GM10266 (cell line): ENCODE measurements at regions not wholly inside any gene's neighbourhood (a gene's known extent, or its start where the extent isn't known, plus 50 kb on each side); places are given as distances from the start of the nearest gene placed in this dataset.

Source experiments
- DNase-seq: peaks from one replicate; pipeline ENCODE4 v3.0.0; 2012; ENCODE audit errors: extremely low spot score
- TF ChIP-seq, protein P1 (sequence below): IDR thresholded peaks from 2 replicates; pipeline ENCODE4 v1.5.1; 2012; ENCODE audit warnings: mild to moderate bottlenecking, low read depth; ENCODE audit not compliant: control insufficient read depth, insufficient read depth; ENCODE audit errors: missing control alignments

DNA sequence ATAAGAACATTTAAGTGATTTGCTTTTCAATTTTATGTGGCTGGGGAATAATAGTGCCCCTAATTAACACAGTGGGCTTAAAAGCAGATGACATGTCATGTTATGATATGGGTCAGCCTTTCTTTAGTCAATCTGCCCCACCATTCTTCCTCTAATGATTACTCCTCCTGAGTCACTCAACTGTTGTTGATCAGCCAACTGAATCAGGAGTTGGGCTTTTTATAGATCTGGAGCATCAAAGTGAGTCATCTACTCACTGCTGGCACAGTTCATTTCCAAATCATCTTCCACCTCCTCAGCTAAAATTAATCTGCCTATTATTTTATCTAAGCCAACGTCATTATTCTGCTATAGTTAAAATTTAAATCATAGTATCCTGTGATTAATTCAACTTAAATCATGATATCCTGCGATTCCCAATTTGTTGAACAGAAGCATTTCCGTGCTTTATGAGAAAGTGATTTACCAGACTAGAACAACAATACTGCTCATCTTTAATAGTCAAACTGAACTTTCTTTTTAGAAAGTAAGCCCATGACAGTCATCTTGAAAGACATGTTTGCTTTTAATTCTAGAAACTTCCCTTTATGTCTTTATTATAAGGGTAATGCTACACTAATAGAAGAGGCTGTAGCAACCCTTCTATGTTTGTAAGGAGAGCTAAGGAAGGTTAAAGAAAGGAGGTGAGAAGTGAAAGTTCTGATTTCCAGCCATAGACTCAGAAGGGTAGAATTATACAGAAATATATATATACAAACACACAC lies 551.4 kb downstream of the TBC1D4 start:
- no peak for DNase-seq
- TF ChIP-seq, protein P1, sequence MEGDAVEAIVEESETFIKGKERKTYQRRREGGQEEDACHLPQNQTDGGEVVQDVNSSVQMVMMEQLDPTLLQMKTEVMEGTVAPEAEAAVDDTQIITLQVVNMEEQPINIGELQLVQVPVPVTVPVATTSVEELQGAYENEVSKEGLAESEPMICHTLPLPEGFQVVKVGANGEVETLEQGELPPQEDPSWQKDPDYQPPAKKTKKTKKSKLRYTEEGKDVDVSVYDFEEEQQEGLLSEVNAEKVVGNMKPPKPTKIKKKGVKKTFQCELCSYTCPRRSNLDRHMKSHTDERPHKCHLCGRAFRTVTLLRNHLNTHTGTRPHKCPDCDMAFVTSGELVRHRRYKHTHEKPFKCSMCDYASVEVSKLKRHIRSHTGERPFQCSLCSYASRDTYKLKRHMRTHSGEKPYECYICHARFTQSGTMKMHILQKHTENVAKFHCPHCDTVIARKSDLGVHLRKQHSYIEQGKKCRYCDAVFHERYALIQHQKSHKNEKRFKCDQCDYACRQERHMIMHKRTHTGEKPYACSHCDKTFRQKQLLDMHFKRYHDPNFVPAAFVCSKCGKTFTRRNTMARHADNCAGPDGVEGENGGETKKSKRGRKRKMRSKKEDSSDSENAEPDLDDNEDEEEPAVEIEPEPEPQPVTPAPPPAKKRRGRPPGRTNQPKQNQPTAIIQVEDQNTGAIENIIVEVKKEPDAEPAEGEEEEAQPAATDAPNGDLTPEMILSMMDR = no peak

DNA sequence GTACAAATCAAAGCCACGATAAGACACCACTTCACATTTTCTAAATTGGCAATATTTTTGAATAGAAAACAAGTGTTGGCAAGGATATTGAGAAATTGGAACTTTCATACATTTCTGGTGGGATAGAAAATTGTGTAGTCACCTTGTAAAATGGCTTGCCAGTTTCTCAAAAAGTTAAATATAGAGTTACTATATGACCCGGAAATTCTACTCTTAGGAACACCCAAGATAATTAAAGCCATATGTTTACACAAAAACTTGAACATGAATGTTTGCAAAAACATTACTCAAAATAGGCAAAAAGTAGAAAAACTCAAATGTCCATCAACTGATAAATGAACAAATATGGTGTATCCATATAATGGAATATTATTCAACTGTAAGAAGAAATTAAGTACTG lies 552.5 kb downstream of the TBC1D4 start:
- TF ChIP-seq, protein P1 = no peak
- no peak for DNase-seq

GRCh38 chr13:74927823-74928222 lies 554.1 kb downstream of the TBC1D4 start:
- DNase-seq = no peak
- TF ChIP-seq, protein P1 = no peak

DNA sequence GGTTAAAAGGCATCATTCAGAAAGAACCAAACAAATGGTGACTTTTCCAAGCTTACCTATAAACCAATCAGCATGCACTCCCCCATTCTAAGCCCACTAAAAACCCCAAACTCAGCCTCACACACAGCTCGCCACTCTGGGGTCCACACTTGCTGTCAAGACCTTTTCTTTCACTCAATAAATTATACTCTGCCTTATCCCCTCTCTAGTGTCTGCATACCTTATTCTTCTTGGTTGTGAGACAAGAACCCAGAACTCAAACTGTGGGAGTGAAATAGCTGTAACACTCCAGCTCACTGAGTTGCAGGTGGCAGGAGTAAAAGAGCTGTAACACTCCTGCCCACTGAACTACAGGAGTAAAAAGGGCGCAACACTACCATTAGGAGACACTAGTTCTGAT lies 559.0 kb downstream of the TBC1D4 start:
- TF ChIP-seq, protein P1 = no peak
- DNase-seq = no peak

DNA sequence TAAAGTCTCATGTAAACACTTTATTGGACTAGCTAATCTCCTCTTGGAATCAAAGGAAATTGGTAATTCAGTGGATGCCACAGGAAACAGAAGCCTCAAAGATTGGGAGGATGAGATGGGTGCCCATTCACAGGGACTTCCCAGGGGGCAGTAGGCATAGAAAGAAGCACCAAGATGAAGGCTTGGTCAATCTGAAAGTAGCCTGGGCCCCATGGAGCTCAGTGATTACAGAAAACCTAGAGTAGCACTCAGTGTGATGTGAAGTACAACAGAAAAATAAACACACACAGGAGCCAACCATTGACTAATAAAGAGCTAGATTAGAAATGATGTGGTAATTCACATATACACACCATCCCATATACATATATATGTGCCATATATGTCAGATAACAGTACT lies 560.6 kb downstream of the TBC1D4 start:
- TF ChIP-seq, protein P1 = no peak
- no peak for DNase-seq

DNA sequence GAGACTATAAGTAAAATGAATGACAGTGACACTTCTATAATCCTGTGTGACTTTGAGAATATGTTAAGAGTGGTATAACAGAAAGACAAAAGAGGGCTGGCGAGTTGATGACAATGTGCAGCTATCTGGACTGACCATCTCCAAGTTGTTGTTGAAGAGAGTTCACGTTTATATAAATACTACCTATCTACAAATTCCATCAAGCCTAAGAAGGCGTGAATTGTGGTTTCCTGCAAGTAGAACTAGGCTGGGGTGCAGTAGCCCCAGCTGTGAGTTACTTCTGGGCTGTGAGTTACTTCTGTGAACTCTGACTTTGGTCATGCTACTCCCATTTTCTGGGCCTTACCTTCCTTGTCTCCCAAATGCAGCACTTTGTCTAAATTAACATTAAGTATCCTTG lies 561.0 kb downstream of the TBC1D4 start:
- TF ChIP-seq, protein P1 = no peak
- no peak for DNase-seq

DNA sequence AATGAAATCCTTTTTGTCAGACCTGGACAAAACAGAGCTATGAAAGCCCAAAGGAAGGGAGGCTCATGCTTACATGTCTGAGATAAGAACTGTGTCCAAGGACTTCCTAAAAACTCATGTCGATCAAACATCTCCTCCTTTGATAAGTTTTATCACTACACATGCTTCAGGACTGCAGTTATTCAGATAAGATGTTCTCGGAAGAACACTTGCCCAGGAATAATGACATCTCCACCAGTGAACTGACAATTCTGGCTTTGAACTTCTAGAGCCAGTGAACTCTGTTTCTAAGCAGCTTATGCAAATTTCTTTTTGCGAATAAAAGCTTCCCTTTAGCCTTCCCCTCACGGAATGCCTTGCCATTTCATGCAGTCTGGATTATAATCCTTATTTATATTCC lies 561.6 kb downstream of the TBC1D4 start:
- TF ChIP-seq, protein P1 = no peak
- DNase-seq = no peak
